GM19452 (cell line): ENCODE measurements at regions not wholly inside any gene's neighbourhood (a gene's known extent, or its start where the extent isn't known, plus 50 kb on each side); places are given as distances from the start of the nearest gene placed in this dataset.

ENCODE experiments used
- ATAC-seq: cut with Tn5 transposase; IDR thresholded peaks from one replicate; pipeline ENCODE4 v1.9.1; 2021; ENCODE audit not compliant: unreplicated experiment

- no peak for ATAC-seq
Measured at GRCh38 chr6:6518631-6519427, 69.7 kb upstream of the LY86 start.

- no peak for ATAC-seq
Measured at GRCh38 chr6:6521961-6522482, 66.5 kb upstream of the LY86 start.

GRCh38 chr6:6522709-6523108 lies 65.8 kb upstream of the LY86 start:
- ATAC-seq: no peak

- no peak for ATAC-seq
Measured at GRCh38 chr6:6524951-6525350, 63.6 kb upstream of the LY86 start.

GRCh38 chr6:6525933-6526332 lies 62.6 kb upstream of the LY86 start:
- ATAC-seq: no peak

- ATAC-seq: no peak
Measured at GRCh38 chr6:6529275-6529674, 59.2 kb upstream of the LY86 start.

GRCh38 chr6:6533176-6533575 lies 55.3 kb upstream of the LY86 start:
- ATAC-seq: no peak

- ATAC-seq: no peak
Measured at GRCh38 chr6:6534399-6534798, 54.1 kb upstream of the LY86 start.

- ATAC-seq: no peak
Measured at GRCh38 chr6:6537488-6538260, 50.8 kb upstream of the LY86 start.

- ATAC-seq: no peak
Measured at GRCh38 chr6:6538261-6538660, 50.3 kb upstream of the LY86 start.
